Panc1 (cell line): ENCODE measurements at regions not wholly inside any gene's neighbourhood (a gene's known extent, or its start where the extent isn't known, plus 50 kb on each side); places are given as distances from the start of the nearest gene placed in this dataset.

Source experiments
- ATAC-seq: fragments of 200-7000 bp; cut with Tn5 transposase; 2 replicates; pipeline ENCODE4 v1.9.1; 2020; ENCODE audit warnings: mild to moderate bottlenecking, moderate library complexity
- BruUV-seq: library from RNA; stranded (reverse); fragments of 400-500 nt; replicated peaks from 2 replicates; lab custom pipeline; 2021; lab: Mats Ljungman, UMichigan
- CTCF ChIA-PET: fragments of 300-600 bp; sonication (Branson Sonifier 250); formaldehyde crosslinking; loops from one replicate; lab custom pipeline; 2022; ENCODE audit warnings: antibody characterized with exemption; lab: Charles Lee
- POLR2A ChIA-PET: fragments of 300-600 bp; sonication (Branson Sonifier 250); formaldehyde crosslinking; loops from one replicate; lab custom pipeline; 2022; ENCODE audit warnings: antibody characterized with exemption; lab: Charles Lee
- DNase-seq: peaks from one replicate; pipeline ENCODE4 v3.0.0-alpha.2; 2010; ENCODE audit warnings: low read depth, low spot score
- H3K27ac ChIP-seq: 2 replicates; pipeline ENCODE4 v1.5.1; 2011; ENCODE audit warnings: mild to moderate bottlenecking, low read length, inconsistent platforms
- H3K27me3 ChIP-seq: fragments of 200-500 bp; sonication (Bioruptor generic); 2 replicates; pipeline ENCODE4 v1.6.0; 2014; ENCODE audit warnings: low read length, inconsistent platforms; ENCODE audit not compliant: control insufficient read depth, insufficient read depth
- H3K36me3 ChIP-seq: fragments of 200-500 bp; sonication (Bioruptor generic); 2 replicates; pipeline ENCODE4 v1.5.1; 2014; ENCODE audit warnings: inconsistent platforms, mild to moderate bottlenecking, low read length, moderate library complexity; ENCODE audit not compliant: control insufficient read depth, insufficient read depth
- H3K4me1 ChIP-seq: 2 replicates; pipeline ENCODE4 v1.5.1; 2011; ENCODE audit warnings: inconsistent platforms, mild to moderate bottlenecking, low read length, moderate library complexity; ENCODE audit not compliant: control insufficient read depth, insufficient read depth
- H3K4me3 ChIP-seq, 2 experiments: 2 replicates each; pipeline ENCODE4 v1.5.1; 2011 to 2012; ENCODE audit warnings: low read depth in 2 of 2, low read length in 2 of 2, mild to moderate bottlenecking in 2 of 2, inconsistent platforms in 1 of 2, moderate library complexity in 1 of 2
- H3K9me3 ChIP-seq: fragments of 200-500 bp; sonication (Bioruptor generic); 2 replicates; pipeline ENCODE4 v1.5.1; 2014; ENCODE audit warnings: low read depth, mild to moderate bottlenecking, inconsistent platforms, low read length, moderate library complexity; ENCODE audit not compliant: control insufficient read depth, insufficient read depth
- CTCF ChIP-seq: fragments of 450-650 bp; IDR thresholded peaks from 2 replicates; pipeline ENCODE4 v1.5.1; 2017; ENCODE audit warnings: mild to moderate bottlenecking
- POLR2AphosphoS5 ChIP-seq: IDR thresholded peaks from 2 replicates; pipeline ENCODE4 v1.6.1; 2012; ENCODE audit warnings: mild to moderate bottlenecking, low read depth, low read length, moderate library complexity
- REST ChIP-seq, 2 experiments: IDR thresholded peaks; 2 replicates each; pipeline ENCODE4 v1.6.1; 2011 to 2012; ENCODE audit warnings: low read depth in 2 of 2, control low read depth in 1 of 2, low read length in 1 of 2, mild to moderate bottlenecking in 1 of 2, moderate library complexity in 1 of 2; ENCODE audit not compliant: insufficient read depth in 1 of 2
- SIN3A ChIP-seq: IDR thresholded peaks from 2 replicates; pipeline ENCODE4 v1.6.1; 2012; ENCODE audit warnings: low read depth, mild to moderate bottlenecking, low read length, moderate library complexity, borderline replicate concordance; ENCODE audit not compliant: insufficient read depth
- TCF7L2 ChIP-seq: IDR thresholded peaks from 2 replicates; pipeline ENCODE4 v1.6.1; 2011; ENCODE audit warnings: mild to moderate bottlenecking, low read depth, low read length, inconsistent platforms
- in situ Hi-C: cut with HindIII; loops from 2 replicates; pipeline ENCODE4 v1.10.0; 2016; ENCODE audit warnings: low sequenced_read_pairs, low pct_unique_long_range_greater_than_20kb
- intact Hi-C: fragments of 100-400 bp; cut with micrococcal nuclease; formaldehyde crosslinking; loops from one replicate; pipeline ENCODE4 v1.10.0; 2022; ENCODE audit not compliant: unreplicated experiment

DNA sequence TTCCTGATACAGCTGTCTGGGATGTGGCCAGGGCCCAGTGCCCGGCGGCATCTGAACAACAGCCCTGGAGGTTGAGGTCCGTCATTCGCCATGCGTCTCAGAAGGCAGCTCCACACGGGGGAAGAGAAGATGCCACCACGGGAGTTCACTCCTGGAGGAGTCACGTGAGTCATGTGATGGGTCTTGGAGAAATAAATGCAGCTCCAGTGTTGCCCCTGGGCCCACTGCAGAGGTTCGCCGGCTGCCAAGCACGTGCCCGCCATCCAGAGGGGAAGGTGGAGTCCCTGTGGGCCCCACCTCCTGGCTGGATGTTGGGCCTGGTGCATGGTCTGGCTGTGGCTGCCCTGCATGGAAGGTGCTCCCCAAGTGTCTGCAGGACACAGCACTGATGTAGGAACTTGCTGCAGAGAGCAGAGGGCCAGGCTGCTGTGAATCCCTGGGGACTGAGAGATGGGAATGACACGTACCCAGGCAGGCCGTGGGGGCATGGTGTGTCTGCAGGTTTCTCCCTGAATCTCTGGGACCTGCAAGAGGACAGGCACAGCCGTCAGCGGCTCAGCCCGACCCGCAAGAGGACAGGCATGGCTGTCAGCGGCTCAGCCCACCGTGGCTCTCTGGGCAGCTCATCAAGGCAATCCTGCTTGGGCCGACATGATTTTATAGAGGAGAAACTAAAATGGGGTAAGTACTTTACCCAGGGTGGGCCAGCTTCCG is 418.3 kb upstream of the IRX4 start:
- intact Hi-C loops (no loop called here), in situ Hi-C loops (no loop called here)
- ATAC-seq (0 out of 2 replicates have a peak, but pooled peaks have one; percentile 26), DNase-seq (no peak)
- Histone ChIP-seq H3K9me3 (no peaks in the 10 kb centered on the region), H3K27me3 (no peaks in the 10 kb centered on the region), H3K4me1 (no peaks in the 10 kb centered on the region), H3K4me3 (no peak overlapping the region), H3K27ac (no peak overlapping the region), H3K36me3 (no peaks in the 10 kb centered on the region)
- ChIA-PET POLR2A (no interaction called here), CTCF (no interaction called here)
- TF ChIP-seq REST (IDR thresholded peaks at IDR 0.05; ENCODE audit: insufficient read depth in 1 of 2, low read depth in 2 of 2, low read length in 1 of 2) = no peak
- TF ChIP-seq POLR2AphosphoS5 = no peak
- TF ChIP-seq TCF7L2 = no peak
- TF ChIP-seq CTCF = no peak
- TF ChIP-seq SIN3A = no peak
- no TSS peak for BruUV-seq

- in situ Hi-C loops = no loop called here
- ChIA-PET POLR2A (no interaction called here), CTCF (no interaction called here)
- H3K9me3 ChIP-seq = no peaks in the 10 kb centered on the region
- H3K4me1 ChIP-seq = no peaks in the 10 kb centered on the region
- ATAC-seq = no peak
- H3K4me3 ChIP-seq = no peak overlapping the region
- intact Hi-C loops = no loop called here
- BruUV-seq = no TSS peak
- no peaks in the 10 kb centered on the region for H3K36me3 ChIP-seq
- no peaks in the 10 kb centered on the region for H3K27me3 ChIP-seq
- TF ChIP-seq TCF7L2 (no peak), CTCF (no peak), SIN3A (no peak), REST (IDR thresholded peaks at IDR 0.05; ENCODE audit: insufficient read depth in 1 of 2, low read depth in 2 of 2, low read length in 1 of 2) (no peak), POLR2AphosphoS5 (no peak)
- DNase-seq = no peak
- H3K27ac ChIP-seq = no peak overlapping the region
Observed at GRCh38 chr5:2300421-2300820, 417.7 kb upstream of the IRX4 start.
